ENCODE measurements at regions not wholly inside any gene's neighbourhood (a gene's known extent, or its start where the extent isn't known, plus 50 kb on each side); places are given as distances from the start of the nearest gene placed in this dataset.

DNA sequence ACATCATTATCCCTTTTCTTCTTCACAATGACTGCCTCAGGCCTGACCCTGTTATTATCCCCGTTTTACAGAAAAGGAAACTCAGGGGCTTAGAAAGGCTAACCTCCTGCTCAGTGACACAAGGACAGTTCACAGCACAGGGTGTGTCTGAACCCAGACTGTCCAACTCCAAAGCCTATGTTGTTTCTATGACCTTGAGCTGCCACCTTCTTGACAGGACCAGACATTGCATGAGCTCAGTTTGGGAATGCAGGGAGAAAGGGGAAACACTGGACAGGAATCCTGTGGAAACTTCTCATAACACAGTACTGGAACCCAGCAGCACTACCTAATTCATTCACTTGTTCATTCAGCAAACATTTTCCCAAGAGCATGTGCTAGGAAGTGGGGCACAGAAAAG is 472.8 kb downstream of the CDK5RAP2 start:
- DNase-seq, result no peak

DNA sequence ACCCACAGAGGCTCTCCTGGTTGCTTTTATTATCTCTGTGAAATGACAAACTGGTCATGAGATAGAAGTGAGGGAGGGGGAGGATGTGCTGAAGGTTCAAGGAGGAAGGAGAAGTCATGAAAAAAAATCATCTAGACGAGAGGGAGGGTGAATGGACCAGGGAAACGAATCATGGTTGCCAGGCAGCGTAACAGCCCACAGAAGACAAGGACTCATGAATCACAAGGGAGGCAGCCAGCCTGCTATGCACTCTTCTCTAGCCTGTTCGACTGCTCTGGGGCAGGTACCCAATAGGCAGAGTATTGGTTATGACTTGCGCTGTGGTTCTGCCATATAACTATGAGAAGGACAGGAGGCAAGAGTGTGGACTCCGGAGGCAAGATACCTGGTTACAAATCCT is 475.2 kb downstream of the CDK5RAP2 start:
- DNase-seq, result no peak

DNA sequence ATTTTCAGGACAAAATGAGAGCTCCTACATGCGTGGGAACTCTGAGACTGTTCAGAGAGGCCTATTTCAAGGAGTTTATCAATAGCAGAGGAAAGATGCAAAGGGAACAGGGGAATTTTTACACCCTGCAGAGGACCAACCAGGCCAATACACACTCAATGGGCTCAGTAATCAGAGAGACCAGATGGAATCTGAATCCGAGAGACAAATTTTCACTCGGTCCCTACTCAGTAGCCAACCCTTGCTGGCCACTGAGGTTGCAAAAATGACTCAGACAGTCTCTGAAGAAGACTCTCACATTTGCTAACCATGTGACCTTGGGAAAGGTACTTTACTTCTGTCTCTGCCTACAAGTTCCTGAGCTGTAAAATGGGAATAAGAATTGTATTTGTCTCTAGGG is 479.4 kb downstream of the CDK5RAP2 start:
- no peak for DNase-seq

DNA sequence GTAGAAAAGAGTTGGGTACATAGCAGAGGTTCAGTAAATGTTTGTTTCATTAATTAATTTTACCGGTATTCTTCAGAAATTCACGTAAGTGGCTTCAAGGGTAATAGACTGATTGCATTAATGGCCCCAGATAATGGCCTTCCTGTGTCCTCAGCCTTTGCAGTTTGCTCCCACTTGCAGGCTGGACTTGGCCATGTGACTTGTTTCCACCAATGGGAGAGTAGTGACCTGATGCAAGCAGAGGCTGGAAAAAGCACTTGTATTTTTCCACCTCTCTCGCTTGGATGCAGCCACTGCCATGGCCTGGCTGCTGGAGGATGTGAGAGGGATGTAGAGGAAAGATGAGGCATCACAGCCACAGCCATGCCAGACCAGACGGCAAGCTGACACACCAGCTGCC is 480.9 kb downstream of the CDK5RAP2 start:
- DNase-seq, result no peak

DNA sequence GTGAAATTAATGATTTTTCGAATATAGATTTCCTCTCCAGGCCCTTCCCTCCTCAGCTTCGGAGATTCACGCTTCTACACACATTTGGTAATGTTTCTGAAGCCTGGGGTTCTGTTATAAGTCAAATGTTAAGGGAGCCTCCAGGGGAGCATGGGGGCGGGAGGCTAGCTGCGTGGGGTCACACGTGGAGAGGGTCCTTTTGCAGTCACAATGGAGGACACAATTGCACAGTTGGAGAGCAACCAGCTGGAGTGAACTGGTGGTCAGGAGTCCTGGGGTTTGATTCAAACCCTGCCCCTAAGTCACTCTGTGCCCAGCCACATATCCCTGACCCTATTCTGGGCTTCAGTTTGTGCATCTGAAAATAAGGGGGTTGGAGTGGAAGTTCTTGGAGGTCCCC is 481.4 kb downstream of the CDK5RAP2 start:
- no peak for DNase-seq

DNA sequence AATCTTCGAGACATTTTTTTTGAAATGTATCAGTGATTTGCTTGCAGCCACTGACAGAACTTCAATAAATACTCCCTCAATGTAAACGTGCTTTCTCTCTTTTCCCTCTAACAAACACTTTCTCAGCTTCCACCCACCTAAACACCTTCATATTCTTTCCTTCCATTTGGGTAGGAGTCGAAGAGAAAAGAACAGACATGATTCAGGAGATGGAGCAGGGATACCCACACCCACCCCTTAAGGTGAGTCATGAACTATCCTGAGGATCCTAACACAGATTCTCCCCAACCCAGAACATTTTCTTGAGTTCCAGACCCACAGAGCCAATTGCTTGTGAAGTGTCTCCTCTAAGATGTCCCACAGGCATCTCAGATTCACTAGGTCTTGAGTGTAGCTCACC is 488.8 kb downstream of the CDK5RAP2 start:
- DNase-seq, result no peak

DNA sequence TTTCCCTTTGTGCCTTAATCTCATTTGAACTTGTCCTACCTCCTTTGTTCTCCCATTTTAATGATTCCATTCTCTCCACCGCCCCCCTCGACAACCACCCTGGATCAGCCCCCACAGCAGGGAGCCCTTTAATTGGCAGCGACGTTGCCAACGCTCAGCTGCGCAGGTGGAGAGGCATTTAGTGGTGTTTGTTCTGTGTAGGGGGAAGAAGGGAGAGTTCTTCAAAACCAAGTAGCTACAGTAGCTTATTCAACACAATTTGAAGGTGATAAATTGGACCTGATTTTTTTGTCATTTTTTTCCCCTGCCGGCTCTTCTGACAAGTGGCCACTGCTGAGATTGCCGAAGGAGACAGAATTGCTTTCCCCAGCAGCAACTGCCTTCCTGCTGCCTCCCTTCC is 499.1 kb downstream of the CDK5RAP2 start:
- no peak for DNase-seq

DNA sequence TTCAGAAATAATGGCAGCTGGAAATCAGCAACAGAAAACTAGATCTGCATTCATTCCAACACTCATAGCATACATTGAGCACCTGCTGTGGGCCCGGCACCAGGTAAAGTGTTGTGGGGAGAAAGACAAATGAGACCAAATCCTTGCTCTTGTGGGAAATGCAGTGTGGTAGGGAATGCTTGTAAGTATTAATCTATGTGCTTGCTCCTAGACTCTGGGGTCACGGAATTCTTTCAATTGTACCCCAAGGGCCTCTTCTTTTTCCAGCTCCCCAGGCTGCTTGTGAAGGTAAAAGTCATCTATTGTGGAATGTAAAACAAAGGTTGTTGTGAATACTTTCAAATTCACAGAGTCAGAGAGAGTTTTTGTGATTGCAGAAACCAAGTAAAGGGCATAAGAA is 501.9 kb downstream of the CDK5RAP2 start:
- no peak for DNase-seq

DNA sequence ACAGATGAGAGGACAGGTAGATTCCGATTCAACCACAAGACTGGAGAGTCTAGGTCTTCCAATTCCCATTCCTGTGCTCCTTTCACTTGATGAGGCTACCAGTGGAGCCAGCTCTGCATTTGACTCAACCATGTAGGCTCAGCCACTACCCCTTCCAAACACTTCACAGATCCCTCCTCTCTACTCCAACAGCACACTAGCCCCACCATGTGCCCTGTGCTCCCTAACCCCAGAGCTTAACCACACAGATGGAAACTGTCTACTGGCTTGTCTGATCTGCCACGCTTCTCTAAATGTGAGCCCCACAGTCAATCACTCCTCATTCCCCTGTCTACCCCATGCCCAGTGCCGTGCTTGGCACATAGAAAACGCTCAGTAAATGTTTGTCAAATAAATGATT is 508.2 kb downstream of the CDK5RAP2 start:
- no peak for DNase-seq

DNA sequence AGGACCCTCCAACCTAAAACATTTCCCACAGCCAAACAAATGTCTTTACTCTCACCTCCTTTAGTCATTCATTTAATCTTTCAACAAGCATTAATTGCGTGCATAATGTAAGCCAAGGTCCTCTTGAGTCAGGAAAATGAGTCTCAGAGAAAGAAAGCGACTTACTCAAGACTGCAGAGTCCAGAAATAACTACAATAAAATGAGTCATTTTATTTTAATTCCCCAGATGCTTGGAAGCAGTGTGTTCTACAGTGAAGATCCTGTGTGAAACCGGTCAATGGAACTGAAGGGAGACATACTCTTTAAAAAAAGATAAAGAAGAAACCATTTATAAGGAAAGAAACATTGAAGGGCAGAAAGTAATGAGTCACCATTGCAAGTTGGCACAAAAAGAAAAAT is 513.7 kb downstream of the CDK5RAP2 start:
- no peak for DNase-seq

DNA sequence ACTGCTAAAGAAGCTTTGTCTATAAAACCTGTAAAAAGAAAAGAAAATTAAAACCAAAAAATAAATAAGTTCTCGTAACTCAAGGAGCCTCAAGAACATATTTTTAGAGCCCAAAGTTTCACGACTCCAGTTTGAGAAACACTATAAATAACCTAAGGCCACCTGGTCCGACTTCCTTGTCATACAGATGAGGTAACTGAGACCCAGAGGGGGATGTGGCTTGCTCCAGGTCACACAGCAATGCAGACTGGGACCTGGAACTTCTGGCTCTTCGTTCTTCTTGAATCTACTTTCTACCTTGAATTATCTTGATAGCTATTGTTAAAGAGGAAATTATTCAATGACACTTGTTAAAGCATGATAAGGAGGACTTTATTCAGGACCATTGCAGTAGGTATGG is 514.8 kb downstream of the CDK5RAP2 start:
- DNase-seq, result no peak

DNA sequence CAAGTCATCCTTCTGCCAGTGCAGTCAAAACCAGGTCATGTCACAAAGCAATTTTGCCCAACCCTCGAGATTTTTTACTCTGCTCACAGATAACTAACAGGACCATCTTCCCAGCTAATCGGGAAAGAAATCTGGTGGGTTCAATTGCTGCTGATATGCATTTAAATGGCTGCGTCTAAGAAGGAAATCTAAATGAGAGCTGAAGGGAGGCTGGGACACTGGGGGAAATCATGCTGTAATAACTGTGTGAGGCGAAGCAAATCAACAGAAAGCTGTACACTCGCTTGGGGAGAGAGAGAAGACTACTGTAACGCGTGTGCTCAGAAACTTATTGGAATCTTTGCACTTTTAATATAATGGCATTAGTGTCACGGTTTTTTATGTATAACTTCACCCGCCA is 535.0 kb downstream of the CDK5RAP2 start:
- no peak for DNase-seq

DNA sequence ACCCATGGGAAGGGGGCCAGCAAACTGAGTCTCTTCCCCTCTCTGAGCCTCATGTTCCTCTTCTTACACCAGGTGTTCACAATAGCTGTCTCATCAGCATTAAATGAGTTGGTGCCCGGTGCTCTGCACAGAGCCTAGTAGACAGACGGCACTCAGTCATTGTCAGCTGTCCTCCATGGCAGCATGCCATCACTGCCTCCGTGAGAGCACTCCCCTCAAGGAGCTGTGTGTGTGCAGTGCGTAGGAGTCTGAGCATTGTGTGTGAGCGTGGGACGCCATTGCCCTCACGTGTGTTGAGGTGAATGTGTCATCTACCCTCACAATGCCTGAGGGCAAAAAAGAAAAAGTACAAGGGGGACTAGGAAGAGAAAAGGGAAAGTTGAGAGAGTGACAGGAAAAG is 536.5 kb downstream of the CDK5RAP2 start:
- no peak for DNase-seq

DNA sequence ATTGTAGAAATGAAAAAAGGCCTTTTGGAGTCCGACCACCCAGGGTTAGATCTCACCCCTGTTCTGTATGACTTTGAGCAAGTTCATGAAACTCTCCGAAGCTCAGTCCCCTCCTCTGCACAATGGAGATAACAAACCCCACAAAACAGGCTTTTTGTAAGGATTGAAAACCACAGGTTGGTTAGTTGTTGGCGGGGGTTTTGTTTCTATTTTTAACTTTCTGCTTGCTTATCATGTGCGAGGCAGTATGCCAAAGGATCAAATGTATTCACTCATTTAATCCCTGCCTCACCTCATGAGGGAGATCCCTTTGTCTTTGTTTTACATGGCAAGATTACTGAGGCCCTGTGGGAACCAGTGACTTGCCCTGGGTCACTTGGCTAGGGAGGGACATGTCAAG is 539.1 kb downstream of the CDK5RAP2 start:
- DNase-seq, result no peak

DNA sequence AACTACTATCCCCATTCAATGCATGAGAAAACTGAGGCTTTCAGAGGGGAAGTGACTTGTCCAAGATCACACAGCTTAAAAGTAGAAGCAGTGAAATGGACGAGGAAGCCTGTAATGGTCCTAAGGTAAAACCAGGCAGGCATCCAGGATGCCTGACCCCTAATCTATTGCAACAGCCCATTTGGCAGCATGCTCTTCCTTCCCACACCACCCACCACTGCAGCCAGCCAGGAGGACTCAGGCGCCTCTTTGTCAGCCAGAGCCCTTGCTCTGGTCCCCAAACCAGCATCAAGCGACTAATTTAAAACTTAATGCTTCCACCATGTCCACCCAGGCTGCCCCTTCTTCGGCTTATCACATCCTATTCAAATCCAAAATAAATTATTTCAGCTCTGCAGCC is 541.6 kb downstream of the CDK5RAP2 start:
- no peak for DNase-seq

DNA sequence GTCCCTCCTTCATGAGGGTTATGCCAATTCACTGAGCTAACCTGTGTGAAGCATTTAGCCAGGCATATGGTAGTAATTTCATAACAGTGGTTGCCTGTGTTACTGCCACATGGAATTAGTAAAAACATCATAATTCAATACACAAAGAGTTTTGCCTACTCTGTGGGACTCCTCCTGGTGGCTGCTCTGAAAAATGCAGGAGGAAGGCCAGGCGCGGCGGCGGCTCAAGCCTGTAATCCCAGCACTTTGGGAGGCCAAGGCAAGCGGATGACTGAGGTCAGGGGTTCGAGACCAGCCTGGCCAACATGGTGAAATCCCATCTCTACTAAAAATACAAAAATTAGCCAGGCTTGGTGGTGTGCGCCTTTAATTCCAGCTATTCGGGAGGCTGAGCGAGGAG is 547.3 kb downstream of the CDK5RAP2 start:
- DNase-seq, result no peak

DNA sequence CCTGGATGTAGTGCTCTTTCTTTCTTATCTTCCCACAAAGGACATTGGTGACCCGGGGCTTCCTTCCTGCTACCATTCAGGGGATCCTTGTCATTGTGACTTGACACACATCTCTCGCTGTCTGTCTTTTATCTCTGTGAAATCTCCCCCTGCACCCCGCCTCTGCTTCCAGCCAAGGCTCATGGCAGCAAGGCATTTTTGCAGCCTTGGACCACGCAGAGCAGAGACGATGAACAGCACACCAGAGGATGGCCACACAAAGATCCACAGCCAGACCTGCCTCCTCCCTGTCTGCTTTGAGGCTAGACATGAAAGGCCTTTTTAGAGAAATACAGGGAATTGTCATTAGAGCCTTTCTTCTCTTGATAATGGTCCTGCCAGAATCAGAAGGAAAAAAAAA is 549.1 kb downstream of the CDK5RAP2 start:
- no peak for DNase-seq

DNA sequence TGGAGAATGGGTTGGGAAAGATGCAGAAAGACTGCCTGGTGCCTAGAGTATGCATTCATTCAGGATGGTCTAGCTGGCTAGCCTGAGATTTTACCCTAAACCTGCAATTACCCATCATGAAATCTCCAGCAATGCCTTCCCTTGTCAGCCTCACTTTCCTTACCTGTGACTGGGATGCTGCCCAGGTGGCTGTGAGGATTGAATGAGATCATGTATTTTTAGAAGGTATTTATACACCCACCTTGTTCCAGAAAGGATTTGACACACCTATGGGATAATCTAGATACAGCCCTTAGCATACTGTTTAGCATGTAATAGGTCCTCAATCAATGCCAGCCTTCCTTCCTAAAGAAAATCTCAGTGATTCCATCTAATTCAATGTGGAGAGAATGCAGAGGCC is 561.4 kb downstream of the CDK5RAP2 start:
- DNase-seq, result no peak

DNA sequence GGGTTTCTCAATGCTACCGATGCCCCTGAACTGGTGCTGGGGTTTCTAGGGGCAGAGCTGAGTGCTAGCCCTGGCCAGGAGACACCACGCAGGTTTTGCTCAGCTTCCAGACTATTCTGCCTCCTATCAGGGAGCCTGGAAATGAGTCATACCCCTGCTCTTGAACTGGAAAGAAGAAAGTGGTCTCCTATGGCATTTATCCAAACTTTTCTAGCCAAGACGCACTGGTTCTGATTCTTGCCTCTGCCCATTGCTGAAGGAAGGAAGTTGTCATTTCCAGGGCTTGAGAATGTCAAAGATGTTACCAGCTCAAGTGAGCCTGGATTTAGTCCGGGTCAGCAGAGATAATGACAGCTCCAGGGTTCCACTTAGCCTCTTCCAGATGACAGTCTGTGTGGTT is 561.9 kb downstream of the CDK5RAP2 start:
- no peak for DNase-seq

DNA sequence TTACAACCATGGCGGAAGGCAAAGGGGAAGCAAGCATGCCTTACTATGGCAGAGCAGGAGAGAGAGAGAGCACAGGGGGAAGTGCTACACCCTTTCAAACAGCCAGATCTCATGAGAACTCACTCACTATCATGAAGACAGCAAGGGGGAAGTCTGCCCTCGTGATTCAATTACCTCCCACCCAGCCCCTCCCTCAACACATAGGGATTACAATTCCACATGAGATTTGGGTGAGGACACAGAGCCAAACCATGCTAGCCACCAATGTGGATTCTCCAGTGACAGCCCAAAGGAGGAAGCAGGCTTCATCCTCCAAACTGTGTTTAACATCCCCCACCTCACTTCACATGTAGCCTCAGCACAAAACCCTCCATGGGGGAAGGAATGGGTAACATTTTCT is 563.7 kb downstream of the CDK5RAP2 start:
- DNase-seq, result no peak

DNA sequence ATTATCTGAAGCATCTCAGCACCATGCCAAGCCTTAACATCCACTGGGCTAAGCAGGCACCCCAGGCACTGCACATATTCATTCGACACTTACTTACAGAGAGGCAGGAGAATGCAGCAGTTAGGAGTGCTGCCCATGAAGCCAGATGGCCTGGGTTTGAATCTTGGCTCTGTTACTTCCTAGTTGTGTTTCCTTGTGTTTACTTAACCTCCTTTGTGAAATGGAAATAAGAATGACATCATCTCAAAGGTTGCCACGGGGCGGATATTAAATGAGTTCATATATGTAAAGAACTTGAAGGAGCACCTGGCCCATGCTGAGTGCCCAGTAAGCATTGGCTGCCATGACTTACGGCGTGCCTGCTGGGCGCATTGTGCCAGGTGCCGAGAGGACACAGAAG is 565.2 kb downstream of the CDK5RAP2 start:
- no peak for DNase-seq

DNA sequence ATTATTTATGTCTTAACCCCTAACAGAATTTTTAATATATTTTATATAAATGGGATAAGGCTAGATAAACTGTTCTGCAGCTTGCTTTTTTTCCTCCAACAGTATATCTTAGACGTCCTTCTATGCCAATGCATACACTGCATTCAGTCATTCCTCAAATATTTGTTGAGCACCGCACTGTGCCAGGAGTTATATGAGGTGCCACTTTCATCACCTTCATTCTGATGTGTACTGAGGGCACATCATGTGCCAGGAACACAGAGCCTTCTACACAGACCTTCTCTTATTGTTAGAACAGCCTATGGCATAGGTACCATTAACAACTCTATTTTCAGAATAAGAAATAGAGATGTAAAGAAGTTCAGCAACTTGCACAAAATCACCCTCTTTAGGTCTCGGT is 570.1 kb downstream of the CDK5RAP2 start:
- DNase-seq, result no peak

DNA sequence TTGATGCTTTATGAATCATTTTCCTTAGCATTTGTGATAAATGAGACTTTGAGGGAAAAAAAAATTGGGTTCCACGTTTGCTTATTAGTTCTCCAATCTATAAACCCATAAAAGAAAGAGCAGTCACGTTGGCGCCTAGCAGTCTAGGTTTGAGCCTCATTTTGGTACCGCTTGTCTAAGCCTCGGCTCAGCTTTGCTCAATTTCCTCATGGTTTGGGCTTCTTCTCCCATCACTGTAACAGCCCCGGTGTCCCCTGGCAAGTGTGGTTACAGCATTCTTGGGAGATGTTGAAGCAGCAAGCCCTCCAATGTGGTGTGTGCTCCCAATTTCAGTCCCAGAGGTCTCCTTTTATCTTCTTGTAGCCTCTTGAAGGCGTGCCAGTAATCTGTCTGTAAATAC is 578.4 kb downstream of the CDK5RAP2 start:
- no peak for DNase-seq

DNA sequence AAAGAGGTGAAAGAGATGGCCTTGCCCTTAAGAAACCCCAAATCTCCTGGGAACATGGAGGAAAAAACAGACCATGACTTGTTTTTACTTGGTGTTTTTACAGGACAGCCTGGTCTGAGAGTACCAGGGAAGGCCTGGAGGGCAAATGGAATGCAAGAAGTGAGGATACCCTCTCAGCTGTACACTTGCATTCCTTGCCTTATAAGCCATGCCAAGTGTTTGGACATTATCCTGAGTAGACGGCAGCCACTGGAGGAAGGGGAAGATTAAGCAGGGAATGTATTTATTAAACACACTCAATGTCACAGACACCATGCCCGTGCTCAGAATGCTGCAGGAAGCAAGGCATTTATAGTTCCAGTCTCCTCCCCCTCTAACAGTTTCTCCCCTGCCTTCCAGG is 581.4 kb downstream of the CDK5RAP2 start:
- no peak for DNase-seq

DNA sequence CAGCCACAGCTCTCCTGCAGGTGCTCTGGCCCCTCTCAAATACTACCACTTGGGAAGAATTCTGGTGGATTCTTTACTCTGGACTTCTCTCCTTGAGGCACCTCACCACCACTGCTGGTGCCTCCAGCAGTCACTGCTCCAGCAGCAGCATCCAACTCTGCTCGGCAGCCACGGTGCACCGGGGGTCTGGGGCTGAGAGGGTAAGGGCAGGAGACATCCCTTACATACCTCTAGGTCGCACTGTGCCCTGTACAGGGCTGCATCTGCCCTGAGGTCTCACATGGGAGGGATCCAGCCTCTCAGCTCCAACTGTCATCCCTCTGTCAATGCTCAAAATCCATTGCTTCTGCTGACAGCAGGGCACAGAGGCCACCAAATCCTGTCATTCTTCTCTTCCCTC is 588.2 kb downstream of the CDK5RAP2 start:
- no peak for DNase-seq

DNA sequence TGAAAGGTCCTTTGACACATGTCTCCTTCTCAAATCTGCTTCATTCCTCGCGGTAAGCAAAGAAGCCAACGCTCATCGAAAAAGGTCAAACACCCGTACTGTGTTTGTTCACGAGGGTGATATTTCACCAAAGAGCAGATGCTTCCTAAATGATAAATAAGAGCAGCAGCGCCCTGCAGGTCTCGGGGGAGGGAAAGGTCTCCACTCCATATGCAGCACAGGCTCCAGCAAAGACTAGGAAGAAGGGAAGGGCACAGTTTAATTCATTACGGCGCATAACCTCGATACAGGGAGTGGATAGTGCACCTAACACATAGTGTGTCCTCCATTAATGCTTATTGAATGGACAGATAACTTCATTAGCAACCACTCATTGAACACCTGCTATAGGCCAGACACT is 593.3 kb downstream of the CDK5RAP2 start:
- DNase-seq, result no peak

Data from right forelimb (tissue), 1 donor.